Liver (tissue), 8 donors: ENCODE measurements at regions not wholly inside any gene's neighbourhood (a gene's known extent, or its start where the extent isn't known, plus 50 kb on each side); places are given as distances from the start of the nearest gene placed in this dataset.
A peak's percentile ranks its signal among the peaks of the same experiment; 100 is the strongest.

Experiments used
- DNase-seq: peaks from one replicate; pipeline ENCODE4 v3.0.0-alpha.2; 2017; ENCODE audit warnings: low spot score
- H3K27ac ChIP-seq, 2 donors: one replicate each; pipeline ENCODE4 v1.7.0; 2013; ENCODE audit warnings: inconsistent platforms in 2 of 2, low read length in 2 of 2, control low read depth in 1 of 2, low read depth in 1 of 2, mild to moderate bottlenecking in 1 of 2
- H3K27me3 ChIP-seq, 4 donors: one replicate each; pipeline versions ENCODE4 v1.6.1 to v1.7.0; 2013; ENCODE audit warnings: low read length in 3 of 4, inconsistent platforms in 1 of 4, mild to moderate bottlenecking in 1 of 4, moderate library complexity in 1 of 4; ENCODE audit not compliant: control insufficient read depth in 4 of 4, insufficient read depth in 4 of 4
- H3K36me3 ChIP-seq, 4 donors: one replicate each; pipeline versions ENCODE4 v1.6.1 to v1.7.0; 2013; ENCODE audit warnings: low read length in 3 of 4, mild to moderate bottlenecking in 3 of 4, low read depth in 1 of 4, moderate library complexity in 1 of 4; ENCODE audit not compliant: control insufficient read depth in 4 of 4, insufficient read depth in 3 of 4
- H3K4me1 ChIP-seq, 4 donors: one replicate each; pipeline versions ENCODE4 v1.6.1 to v1.7.0; 2013; ENCODE audit warnings: low read length in 3 of 4, mild to moderate bottlenecking in 3 of 4, moderate library complexity in 1 of 4; ENCODE audit not compliant: control insufficient read depth in 4 of 4, insufficient read depth in 4 of 4
- H3K4me3 ChIP-seq, 3 donors: one replicate each; pipeline versions ENCODE4 v1.6.1 to v1.7.0; 2013; ENCODE audit warnings: low read length in 3 of 3, control low read depth in 1 of 3, low read depth in 1 of 3, mild to moderate bottlenecking in 1 of 3
- H3K9ac ChIP-seq, 2 donors: one replicate each; pipeline ENCODE4 v1.7.0; 2013; ENCODE audit warnings: low read length in 2 of 2, mild to moderate bottlenecking in 2 of 2, moderate library complexity in 2 of 2, control low read depth in 1 of 2, low read depth in 1 of 2
- H3K9me3 ChIP-seq, 4 donors: one replicate each; pipeline versions ENCODE4 v1.6.1 to v1.7.0; 2013; ENCODE audit warnings: low read length in 3 of 4; ENCODE audit not compliant: control insufficient read depth in 4 of 4
- EGR1 ChIP-seq, 2 donors: IDR thresholded peaks; 2 replicates each; pipeline ENCODE4 v1.6.1; 2016 to 2018; ENCODE audit warnings: antibody characterized with exemption in 2 of 2, low read depth in 2 of 2
- FOXA2 ChIP-seq: IDR thresholded peaks from 2 replicates; pipeline ENCODE4 v1.6.1; 2016; ENCODE audit warnings: antibody characterized with exemption
- GABPA ChIP-seq, 2 donors: IDR thresholded peaks in 1 of 2; conservative IDR thresholded peaks in 1 of 2; 2 replicates each; pipeline ENCODE4 v1.6.1; 2016; ENCODE audit warnings: antibody characterized with exemption in 2 of 2, mild to moderate bottlenecking in 1 of 2, moderate library complexity in 1 of 2
- HNF4G ChIP-seq: IDR thresholded peaks from 2 replicates; pipeline ENCODE4 v1.6.1; 2016; ENCODE audit warnings: antibody characterized with exemption
- JUND ChIP-seq, 2 donors: IDR thresholded peaks; 2 replicates each; pipeline ENCODE4 v1.6.1; 2016; ENCODE audit warnings: antibody characterized with exemption in 2 of 2
- MAX ChIP-seq: IDR thresholded peaks from 2 replicates; pipeline ENCODE4 v1.6.1; 2016; ENCODE audit warnings: antibody characterized with exemption
- NR2F2 ChIP-seq: IDR thresholded peaks from 2 replicates; pipeline ENCODE4 v1.6.1; 2016; ENCODE audit warnings: antibody characterized with exemption
- RXRA ChIP-seq, 2 donors: IDR thresholded peaks; 2 replicates each; pipeline ENCODE4 v1.6.1; 2017 to 2018; ENCODE audit warnings: antibody characterized with exemption in 2 of 2, mild to moderate bottlenecking in 1 of 2
- SP1 ChIP-seq: IDR thresholded peaks from 2 replicates; pipeline ENCODE4 v1.6.1; 2018; ENCODE audit warnings: antibody characterized with exemption, mild to moderate bottlenecking
- TAF1 ChIP-seq: conservative IDR thresholded peaks from 2 replicates; pipeline ENCODE4 v1.6.1; 2016; ENCODE audit warnings: antibody characterized with exemption, mild to moderate bottlenecking
- YY1 ChIP-seq: IDR thresholded peaks from 2 replicates; pipeline ENCODE4 v1.6.1; 2016; ENCODE audit warnings: antibody characterized with exemption, mild to moderate bottlenecking
- ZBTB33 ChIP-seq: IDR thresholded peaks from 2 replicates; pipeline ENCODE4 v1.6.1; 2016; ENCODE audit warnings: antibody characterized with exemption
- WGBS: extraction: QIAGEN DNeasy Blood & Tissue Kit; methylation state at CpG from one replicate; pipeline ENCODE4 v1.1.7; 2013; 5-methylcytosine and 5-hydroxymethylcytosine counted together
- TF ChIP-seq, protein P1 (sequence below): IDR thresholded peaks from 2 replicates; pipeline ENCODE4 v1.6.1; 2016; ENCODE audit warnings: antibody characterized with exemption
- TF ChIP-seq, protein P2 (sequence below): fragments of 150-350 bp; IDR thresholded peaks from 2 replicates; pipeline ENCODE4 v1.5.1; 2017; ENCODE audit warnings: improper control_type of control experiment, low read depth, low read length; ENCODE audit not compliant: missing input control
- donor health status: healthy.
- donor health status: healthy.
- donor health status: healthy.
- donor health status: healthy.
- donor health status: healthy.

GRCh38 chr20:51148941-51149340 lies 126.0 kb upstream of the KCNG1 start:
- TF ChIP-seq NR2F2 (no peak), MAX (no peak)
- Histone ChIP-seq H3K27me3 (peaks cover 0 to 12% (median 3%) of the 10 kb centered on the region in 4 donors), H3K4me3 (no peak overlapping the region), H3K9me3 (no peaks in the 10 kb centered on the region), H3K27ac (no peak overlapping the region), H3K36me3 (no peaks in the 10 kb centered on the region), H3K4me1 (no peaks in the 10 kb centered on the region), H3K9ac (no peak overlapping the region)
- DNase-seq = no peak
- WGBS = 93% methylated on average over 2 of the region's 2 CpGs

- Histone ChIP-seq H3K4me1 (no peaks in the 10 kb centered on the region), H3K9ac (no peak overlapping the region), H3K9me3 (no peaks in the 10 kb centered on the region), H3K4me3 (no peak overlapping the region), H3K27ac (no peak overlapping the region), H3K27me3 (peaks cover 0 to 12% (median 2%) of the 10 kb centered on the region in 4 donors), H3K36me3 (no peaks in the 10 kb centered on the region)
- no peak for TF ChIP-seq EGR1 (IDR thresholded peaks at IDR 0.05; ENCODE audit: low read depth in 2 of 2)
- no peak for TF ChIP-seq YY1
- no peak for TF ChIP-seq HNF4G
- TF ChIP-seq GABPA (IDR thresholded peaks at IDR 0.05 in 1 of 2, conservative IDR thresholded peaks at IDR 0.05 in 1 of 2) = no peak
- TF ChIP-seq, protein P1, sequence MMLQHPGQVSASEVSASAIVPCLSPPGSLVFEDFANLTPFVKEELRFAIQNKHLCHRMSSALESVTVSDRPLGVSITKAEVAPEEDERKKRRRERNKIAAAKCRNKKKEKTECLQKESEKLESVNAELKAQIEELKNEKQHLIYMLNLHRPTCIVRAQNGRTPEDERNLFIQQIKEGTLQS = no peak
- no peak for TF ChIP-seq RXRA (IDR thresholded peaks at IDR 0.05)
- TF ChIP-seq, protein P2, sequence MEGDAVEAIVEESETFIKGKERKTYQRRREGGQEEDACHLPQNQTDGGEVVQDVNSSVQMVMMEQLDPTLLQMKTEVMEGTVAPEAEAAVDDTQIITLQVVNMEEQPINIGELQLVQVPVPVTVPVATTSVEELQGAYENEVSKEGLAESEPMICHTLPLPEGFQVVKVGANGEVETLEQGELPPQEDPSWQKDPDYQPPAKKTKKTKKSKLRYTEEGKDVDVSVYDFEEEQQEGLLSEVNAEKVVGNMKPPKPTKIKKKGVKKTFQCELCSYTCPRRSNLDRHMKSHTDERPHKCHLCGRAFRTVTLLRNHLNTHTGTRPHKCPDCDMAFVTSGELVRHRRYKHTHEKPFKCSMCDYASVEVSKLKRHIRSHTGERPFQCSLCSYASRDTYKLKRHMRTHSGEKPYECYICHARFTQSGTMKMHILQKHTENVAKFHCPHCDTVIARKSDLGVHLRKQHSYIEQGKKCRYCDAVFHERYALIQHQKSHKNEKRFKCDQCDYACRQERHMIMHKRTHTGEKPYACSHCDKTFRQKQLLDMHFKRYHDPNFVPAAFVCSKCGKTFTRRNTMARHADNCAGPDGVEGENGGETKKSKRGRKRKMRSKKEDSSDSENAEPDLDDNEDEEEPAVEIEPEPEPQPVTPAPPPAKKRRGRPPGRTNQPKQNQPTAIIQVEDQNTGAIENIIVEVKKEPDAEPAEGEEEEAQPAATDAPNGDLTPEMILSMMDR = no peak
- TF ChIP-seq FOXA2 = no peak
- no peak for TF ChIP-seq SP1
- TF ChIP-seq JUND (IDR thresholded peaks at IDR 0.05) = no peak
- no peak for TF ChIP-seq NR2F2
- no peak for TF ChIP-seq TAF1
- no peak for TF ChIP-seq MAX
- DNase-seq = peak; percentile 6
- WGBS = 38% methylated on average over 5 of the region's 5 CpGs
These were observed 121.6 kb upstream of the KCNG1 start for GRCh38 chr20:51144476-51144875.

DNA sequence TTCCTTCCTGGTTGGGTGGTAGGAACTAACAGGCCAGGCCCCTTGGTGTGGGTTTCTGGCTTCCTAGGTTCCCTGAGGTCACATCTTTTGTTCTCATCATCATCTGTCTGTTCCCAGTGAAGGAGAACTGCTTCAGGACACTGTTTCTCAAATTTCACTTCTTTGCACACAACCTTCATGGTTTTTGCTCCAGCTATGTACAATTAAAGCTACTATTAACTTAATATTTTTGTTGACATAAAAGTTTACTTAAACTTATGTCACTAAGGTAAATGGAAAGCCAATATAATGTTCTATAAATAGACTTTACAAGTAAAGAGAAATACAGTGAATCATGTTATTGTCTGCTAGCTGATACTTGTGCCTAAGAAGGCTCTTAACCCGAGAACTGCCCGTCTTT lies 120.7 kb upstream of the KCNG1 start:
- Histone ChIP-seq H3K27ac (no peak overlapping the region), H3K4me3 (no peak overlapping the region), H3K9ac (no peak overlapping the region), H3K9me3 (no peaks in the 10 kb centered on the region), H3K27me3 (peaks cover 0 to 12% (median 2%) of the 10 kb centered on the region in 4 donors), H3K4me1 (no peaks in the 10 kb centered on the region), H3K36me3 (no peaks in the 10 kb centered on the region)
- DNase-seq = no peak
- TF ChIP-seq JUND (IDR thresholded peaks at IDR 0.05) (no peak), ZBTB33 (no peak)
- WGBS = 77% methylated on average over 2 of the region's 2 CpGs
